ENCODE measurements at regions not wholly inside any gene's neighbourhood (a gene's known extent, or its start where the extent isn't known, plus 50 kb on each side); places are given as distances from the start of the nearest gene placed in this dataset.

- no peak for DNase-seq (ENCODE audit: low spot score in 2 of 2, unreplicated experiment in 2 of 2)
- Mint-ChIP-seq H3K9me3 (peaks cover 3% of the 10 kb centered on the region), H3K4me3 (no peak overlapping the region), H3K36me3 (no peaks in the 10 kb centered on the region), H3K27me3 (ENCODE audit: low read depth) (peaks cover 4% of the 10 kb centered on the region), H3K27ac (no peak overlapping the region), H3K4me1 (no peaks in the 10 kb centered on the region)
- no peak for TF ChIP-seq CTCF (IDR thresholded peaks at IDR 0.05; ENCODE audit: unreplicated experiment)
These were observed 327.1 kb downstream of the MTRR start for GRCh38 chr5:8196061-8196460.

- H3K27ac Mint-ChIP-seq = no peak overlapping the region
- DNase-seq (ENCODE audit: low spot score in 2 of 2, unreplicated experiment in 2 of 2) = no peak
- no peak for TF ChIP-seq CTCF (IDR thresholded peaks at IDR 0.05; ENCODE audit: unreplicated experiment)
- H3K27me3 Mint-ChIP-seq (ENCODE audit: low read depth) = peaks cover 4% of the 10 kb centered on the region
- H3K36me3 Mint-ChIP-seq = no peaks in the 10 kb centered on the region
- peaks cover 8% of the 10 kb centered on the region for H3K9me3 Mint-ChIP-seq
- H3K4me3 Mint-ChIP-seq = no peak overlapping the region
- H3K4me1 Mint-ChIP-seq = no peaks in the 10 kb centered on the region
These were observed 339.4 kb downstream of the MTRR start for GRCh38 chr5:8208307-8208706.

GRCh38 chr5:8209500-8209899 is 340.6 kb downstream of the MTRR start:
- TF ChIP-seq CTCF (IDR thresholded peaks at IDR 0.05; ENCODE audit: unreplicated experiment) = no peak
- H3K27me3 Mint-ChIP-seq (ENCODE audit: low read depth) = peaks cover 4% of the 10 kb centered on the region
- no peaks in the 10 kb centered on the region for H3K4me1 Mint-ChIP-seq
- H3K9me3 Mint-ChIP-seq = no peaks in the 10 kb centered on the region
- no peak overlapping the region for H3K4me3 Mint-ChIP-seq
- no peak overlapping the region for H3K27ac Mint-ChIP-seq
- DNase-seq (ENCODE audit: low spot score in 2 of 2, unreplicated experiment in 2 of 2) = no peak
- no peaks in the 10 kb centered on the region for H3K36me3 Mint-ChIP-seq

GRCh38 chr5:8213701-8214240 is 344.8 kb downstream of the MTRR start:
- Mint-ChIP-seq H3K4me1 (no peaks in the 10 kb centered on the region), H3K27me3 (ENCODE audit: low read depth) (peaks cover 4% of the 10 kb centered on the region), H3K9me3 (no peaks in the 10 kb centered on the region), H3K36me3 (no peaks in the 10 kb centered on the region), H3K27ac (no peak overlapping the region), H3K4me3 (no peak overlapping the region)
- DNase-seq (ENCODE audit: low spot score in 2 of 2, unreplicated experiment in 2 of 2) = no peak
- no peak for TF ChIP-seq CTCF (IDR thresholded peaks at IDR 0.05; ENCODE audit: unreplicated experiment)

- Mint-ChIP-seq H3K4me1 (no peaks in the 10 kb centered on the region), H3K36me3 (no peaks in the 10 kb centered on the region), H3K9me3 (peaks cover 9% of the 10 kb centered on the region)
These were observed 348.0 kb downstream of the MTRR start for GRCh38 chr5:8216921-8217320.

More at GRCh38 chr5:8216921-8217320, 348.0 kb downstream of the MTRR start:
- Mint-ChIP-seq H3K4me3 (no peak overlapping the region), H3K27ac (no peak overlapping the region), H3K27me3 (ENCODE audit: low read depth) (peaks cover under 1% of the 10 kb centered on the region)
- TF ChIP-seq CTCF (IDR thresholded peaks at IDR 0.05; ENCODE audit: unreplicated experiment) = no peak
- DNase-seq (ENCODE audit: low spot score in 2 of 2, unreplicated experiment in 2 of 2) = no peak
